ENCODE measurements at regions not wholly inside any gene's neighbourhood (a gene's known extent, or its start where the extent isn't known, plus 50 kb on each side); places are given as distances from the start of the nearest gene placed in this dataset.
A peak's percentile ranks its signal among the peaks of the same experiment; 100 is the strongest.
"Not testable (repeated sequence)": the region's sequence is repeated elsewhere in the genome, so short reads cannot be mapped to it uniquely, and the experiment has no call there.

- in situ Hi-C loops (cut with HindIII; ENCODE audit: low pct_ligation_motif_present, low pct_unique_long_range_greater_than_20kb, low sequenced_read_pairs): not testable (repeated sequence)
Measured at GRCh38 chr3:198146070-198146469, 186.1 kb downstream of the LMLN start.

GRCh38 chr3:198146559-198147164, 186.6 kb downstream of the LMLN start:
- in situ Hi-C loops (cut with HindIII; ENCODE audit: low pct_ligation_motif_present, low pct_unique_long_range_greater_than_20kb, low sequenced_read_pairs); DNase-seq: not testable (repeated sequence)

More at GRCh38 chr3:198146070-198146469, 186.1 kb downstream of the LMLN start:
- not testable (repeated sequence) for DNase-seq

- in situ Hi-C loops (cut with HindIII; ENCODE audit: low pct_ligation_motif_present, low pct_unique_long_range_greater_than_20kb, low sequenced_read_pairs); DNase-seq: not testable (repeated sequence)
Measured at GRCh38 chr3:198147213-198147612, 187.2 kb downstream of the LMLN start.

GRCh38 chr3:198147993-198148392, 188.0 kb downstream of the LMLN start:
- DNase-seq; in situ Hi-C loops (cut with HindIII; ENCODE audit: low pct_ligation_motif_present, low pct_unique_long_range_greater_than_20kb, low sequenced_read_pairs): not testable (repeated sequence)

- DNase-seq; in situ Hi-C loops (cut with HindIII; ENCODE audit: low pct_ligation_motif_present, low pct_unique_long_range_greater_than_20kb, low sequenced_read_pairs): not testable (repeated sequence)
Measured at GRCh38 chr3:198149904-198150303, 189.9 kb downstream of the LMLN start.

- in situ Hi-C loops (cut with HindIII; ENCODE audit: low pct_ligation_motif_present, low pct_unique_long_range_greater_than_20kb, low sequenced_read_pairs); DNase-seq: not testable (repeated sequence)
Measured at GRCh38 chr3:198151867-198152266, 191.8 kb downstream of the LMLN start.

- DNase-seq; in situ Hi-C loops (cut with HindIII; ENCODE audit: low pct_ligation_motif_present, low pct_unique_long_range_greater_than_20kb, low sequenced_read_pairs): not testable (repeated sequence)
Measured at GRCh38 chr3:198155771-198156170, 195.8 kb downstream of the LMLN start.

- in situ Hi-C loops (cut with HindIII; ENCODE audit: low pct_ligation_motif_present, low pct_unique_long_range_greater_than_20kb, low sequenced_read_pairs); DNase-seq: not testable (repeated sequence)
Measured at GRCh38 chr3:198157231-198157868, 197.3 kb downstream of the LMLN start.

GRCh38 chr3:198158007-198158406, 198.0 kb downstream of the LMLN start:
- in situ Hi-C loops (cut with HindIII; ENCODE audit: low pct_ligation_motif_present, low pct_unique_long_range_greater_than_20kb, low sequenced_read_pairs); DNase-seq: not testable (repeated sequence)

- in situ Hi-C loops (cut with HindIII; ENCODE audit: low pct_ligation_motif_present, low pct_unique_long_range_greater_than_20kb, low sequenced_read_pairs): not testable (repeated sequence)
Measured at GRCh38 chr3:198167339-198168039, 207.5 kb downstream of the LMLN start.

GRCh38 chr3:198170781-198171180, 210.8 kb downstream of the LMLN start:
- in situ Hi-C loops (cut with HindIII; ENCODE audit: low pct_ligation_motif_present, low pct_unique_long_range_greater_than_20kb, low sequenced_read_pairs); DNase-seq: not testable (repeated sequence)

More at GRCh38 chr3:198167339-198168039, 207.5 kb downstream of the LMLN start:
- peak; percentile 16 for DNase-seq

GRCh38 chr3:198173080-198173479, 213.1 kb downstream of the LMLN start:
- in situ Hi-C loops (cut with HindIII; ENCODE audit: low pct_ligation_motif_present, low pct_unique_long_range_greater_than_20kb, low sequenced_read_pairs): not testable (repeated sequence)

GRCh38 chr3:198173929-198174574, 214.0 kb downstream of the LMLN start:
- DNase-seq; in situ Hi-C loops (cut with HindIII; ENCODE audit: low pct_ligation_motif_present, low pct_unique_long_range_greater_than_20kb, low sequenced_read_pairs): not testable (repeated sequence)

More at GRCh38 chr3:198173080-198173479, 213.1 kb downstream of the LMLN start:
- DNase-seq: not testable (repeated sequence)

Measured in ACHN (cell line).